Erythroblast (primary cell): ENCODE measurements at regions not wholly inside any gene's neighbourhood (a gene's known extent, or its start where the extent isn't known, plus 50 kb on each side); places are given as distances from the start of the nearest gene placed in this dataset.

Experiments used
- GATA1 ChIP-seq: IDR thresholded peaks from 2 replicates; pipeline ENCODE4 v1.6.1; 2011; ENCODE audit warnings: low read depth, mild to moderate bottlenecking, control low read depth, low read length, moderate library complexity
- POLR2A ChIP-seq: IDR thresholded peaks from 2 replicates; pipeline ENCODE4 v1.6.1; 2011; ENCODE audit warnings: mild to moderate bottlenecking, low read length

DNA sequence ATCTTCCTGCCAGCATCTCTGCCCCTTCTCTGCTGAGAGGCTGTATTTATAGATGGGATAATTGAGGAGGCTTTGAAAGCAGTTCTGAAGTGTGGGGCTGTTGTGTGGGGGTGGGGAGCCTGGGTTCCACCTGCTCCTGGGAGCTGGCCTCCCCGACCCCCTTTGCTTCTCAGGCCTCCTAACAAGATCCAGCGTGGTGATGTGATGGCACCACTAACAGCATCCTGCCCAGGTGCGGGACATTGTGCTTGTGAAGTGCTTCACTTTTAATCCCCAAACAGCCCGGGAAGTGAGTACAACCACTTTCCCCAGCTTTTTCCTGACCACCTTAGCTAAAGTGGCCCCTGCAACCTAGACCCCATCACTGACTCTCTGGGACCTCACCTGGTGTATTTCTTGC is 95.1 kb upstream of the NRXN3 start:
- no peak for TF ChIP-seq POLR2A
- no peak for TF ChIP-seq GATA1
